Hepatocyte (in vitro differentiated cells): ENCODE measurements at regions not wholly inside any gene's neighbourhood (a gene's known extent, or its start where the extent isn't known, plus 50 kb on each side); places are given as distances from the start of the nearest gene placed in this dataset.

Experiments used
- EZH2 ChIP-seq: fragments of 200-600 bp; sonication (generic); IDR thresholded peaks from 2 replicates; pipeline ENCODE4 v1.6.1; 2016; ENCODE audit warnings: antibody characterized with exemption, mild to moderate bottlenecking, borderline replicate concordance
- EZH2phosphoT487 ChIP-seq: fragments of 200-600 bp; sonication (generic); IDR thresholded peaks from one replicate; pipeline ENCODE4 v1.6.1; 2018; ENCODE audit warnings: antibody characterized with exemption, mild to moderate bottlenecking, low read depth, moderate library complexity; ENCODE audit not compliant: unreplicated experiment, severe bottlenecking
- TF ChIP-seq, protein P1 (sequence below): fragments of 200-600 bp; sonication (generic); IDR thresholded peaks from 2 replicates; pipeline ENCODE4 v1.5.1; 2016; ENCODE audit warnings: antibody characterized with exemption, mild to moderate bottlenecking; ENCODE audit not compliant: poor library complexity

DNA sequence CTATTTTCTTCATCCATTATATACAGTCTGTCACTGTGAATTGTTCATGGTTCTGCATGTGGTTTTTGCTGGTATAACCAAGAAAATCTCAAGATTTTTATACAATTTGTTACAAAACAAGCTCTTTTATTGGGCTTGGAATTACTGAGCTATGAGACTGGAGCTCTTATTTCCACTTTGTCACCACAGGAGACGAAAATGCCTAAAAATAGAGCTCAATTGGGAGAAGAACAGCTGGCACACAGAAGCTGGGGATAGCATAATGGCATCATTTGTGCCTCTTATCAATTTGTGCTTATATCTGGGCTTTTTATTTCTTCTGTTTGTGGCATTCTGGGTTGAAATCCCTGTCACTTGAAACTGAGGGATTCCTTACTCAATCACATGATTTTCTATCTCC is 219.1 kb downstream of the CALCRL start:
- TF ChIP-seq, protein P1, sequence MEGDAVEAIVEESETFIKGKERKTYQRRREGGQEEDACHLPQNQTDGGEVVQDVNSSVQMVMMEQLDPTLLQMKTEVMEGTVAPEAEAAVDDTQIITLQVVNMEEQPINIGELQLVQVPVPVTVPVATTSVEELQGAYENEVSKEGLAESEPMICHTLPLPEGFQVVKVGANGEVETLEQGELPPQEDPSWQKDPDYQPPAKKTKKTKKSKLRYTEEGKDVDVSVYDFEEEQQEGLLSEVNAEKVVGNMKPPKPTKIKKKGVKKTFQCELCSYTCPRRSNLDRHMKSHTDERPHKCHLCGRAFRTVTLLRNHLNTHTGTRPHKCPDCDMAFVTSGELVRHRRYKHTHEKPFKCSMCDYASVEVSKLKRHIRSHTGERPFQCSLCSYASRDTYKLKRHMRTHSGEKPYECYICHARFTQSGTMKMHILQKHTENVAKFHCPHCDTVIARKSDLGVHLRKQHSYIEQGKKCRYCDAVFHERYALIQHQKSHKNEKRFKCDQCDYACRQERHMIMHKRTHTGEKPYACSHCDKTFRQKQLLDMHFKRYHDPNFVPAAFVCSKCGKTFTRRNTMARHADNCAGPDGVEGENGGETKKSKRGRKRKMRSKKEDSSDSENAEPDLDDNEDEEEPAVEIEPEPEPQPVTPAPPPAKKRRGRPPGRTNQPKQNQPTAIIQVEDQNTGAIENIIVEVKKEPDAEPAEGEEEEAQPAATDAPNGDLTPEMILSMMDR, result no peak
- TF ChIP-seq EZH2 (no peak), EZH2phosphoT487 (no peak)
